GM19025 (cell line): ENCODE measurements at regions not wholly inside any gene's neighbourhood (a gene's known extent, or its start where the extent isn't known, plus 50 kb on each side); places are given as distances from the start of the nearest gene placed in this dataset.
"Not testable (repeated sequence)": the region's sequence is repeated elsewhere in the genome, so short reads cannot be mapped to it uniquely, and the experiment has no call there.

Source experiments
- ATAC-seq: cut with Tn5 transposase; IDR thresholded peaks from one replicate; pipeline ENCODE4 v1.9.1; 2021; ENCODE audit warnings: mild to moderate bottlenecking, low read depth, moderate library complexity; ENCODE audit not compliant: unreplicated experiment

DNA sequence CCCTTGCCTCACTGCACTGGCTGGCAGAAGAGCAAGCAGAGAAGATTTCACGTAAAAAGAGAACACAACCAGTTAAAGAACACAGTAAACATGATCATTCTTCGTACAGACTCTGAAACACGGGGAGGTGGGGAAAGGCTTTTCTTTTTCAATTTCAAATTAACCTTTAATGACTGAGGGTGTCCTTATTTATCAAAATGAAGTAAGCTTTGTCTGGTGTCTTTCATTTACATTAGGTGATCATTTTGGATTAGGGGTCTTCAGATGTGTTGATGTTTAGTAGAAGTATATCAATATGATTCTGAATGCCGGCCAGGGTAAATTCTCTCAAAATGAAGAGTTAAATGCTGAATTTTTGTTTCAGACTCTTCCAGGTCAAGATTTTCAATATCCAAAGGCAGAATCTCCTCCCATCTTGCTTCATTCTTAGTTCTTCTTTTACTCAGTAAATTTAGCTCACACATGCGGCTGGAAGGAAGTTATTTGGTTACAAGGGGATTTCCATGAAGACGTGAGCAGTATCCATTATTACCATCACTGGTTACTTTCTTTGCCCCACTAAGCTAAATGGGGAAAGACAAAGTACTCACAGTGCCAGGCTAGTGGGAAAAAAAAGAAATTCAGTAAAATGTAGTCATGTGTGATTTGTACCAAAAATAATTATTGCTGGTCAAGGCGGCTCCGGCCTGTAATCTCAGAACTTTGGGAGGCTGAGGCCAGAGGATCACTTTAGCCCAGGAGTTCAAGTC is 272.2 kb upstream of the NR2F2 start:
- peak; percentile 66 for ATAC-seq

DNA sequence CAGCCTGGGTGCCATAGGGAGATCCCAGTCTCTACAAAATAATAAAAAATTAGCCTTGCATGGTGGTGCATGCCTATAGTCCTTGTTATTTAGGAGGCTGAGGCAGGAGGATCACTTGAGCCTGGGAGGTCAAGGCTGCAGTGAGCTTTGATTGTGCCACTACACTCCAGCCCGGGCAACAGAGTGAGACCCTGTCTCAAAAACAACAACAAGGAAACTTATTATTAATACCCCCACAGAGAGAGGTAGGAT is 271.7 kb upstream of the NR2F2 start:
- ATAC-seq: not testable (repeated sequence)

DNA sequence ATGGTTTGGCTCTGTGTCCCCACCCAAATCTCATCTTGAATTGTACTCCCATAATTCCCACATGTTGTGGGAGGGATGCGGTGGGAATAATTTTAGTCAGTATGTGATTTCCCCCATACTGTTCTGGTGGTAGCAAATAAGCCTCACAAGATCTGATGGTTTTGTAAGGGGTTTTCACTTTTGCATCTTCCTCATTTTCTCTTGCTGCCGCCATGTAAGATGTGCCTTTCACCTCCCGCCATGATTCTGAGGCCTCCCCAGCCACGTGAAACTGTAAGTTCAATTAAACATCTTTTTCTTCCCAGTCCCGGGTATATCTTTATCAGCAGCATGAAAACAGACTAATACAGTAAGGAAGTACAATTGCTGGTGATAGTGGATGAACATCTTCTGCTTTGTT is 269.9 kb upstream of the NR2F2 start:
- not testable (repeated sequence) for ATAC-seq

- ATAC-seq: no peak
Observed at GRCh38 chr15:96064351-96064756, 266.1 kb upstream of the NR2F2 start.

DNA sequence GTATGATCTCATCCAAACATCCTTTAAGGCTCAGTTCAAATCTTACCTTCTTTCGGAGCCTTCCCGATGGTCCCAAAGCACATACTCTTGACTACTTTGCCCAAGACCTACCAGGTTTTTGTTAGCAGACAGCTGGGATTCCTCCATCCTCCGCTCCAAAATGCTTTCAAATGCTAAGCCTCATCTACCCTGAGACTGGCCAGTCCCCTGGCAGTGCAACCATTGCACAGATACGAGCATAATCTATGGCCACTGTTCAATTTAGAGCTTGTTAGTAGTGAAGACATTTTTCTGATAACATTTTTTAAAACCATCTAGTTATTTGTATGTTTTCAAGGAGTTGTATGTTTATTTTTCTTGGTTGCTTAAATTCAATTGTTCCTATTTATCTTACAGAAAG is 264.4 kb upstream of the NR2F2 start:
- no peak for ATAC-seq

DNA sequence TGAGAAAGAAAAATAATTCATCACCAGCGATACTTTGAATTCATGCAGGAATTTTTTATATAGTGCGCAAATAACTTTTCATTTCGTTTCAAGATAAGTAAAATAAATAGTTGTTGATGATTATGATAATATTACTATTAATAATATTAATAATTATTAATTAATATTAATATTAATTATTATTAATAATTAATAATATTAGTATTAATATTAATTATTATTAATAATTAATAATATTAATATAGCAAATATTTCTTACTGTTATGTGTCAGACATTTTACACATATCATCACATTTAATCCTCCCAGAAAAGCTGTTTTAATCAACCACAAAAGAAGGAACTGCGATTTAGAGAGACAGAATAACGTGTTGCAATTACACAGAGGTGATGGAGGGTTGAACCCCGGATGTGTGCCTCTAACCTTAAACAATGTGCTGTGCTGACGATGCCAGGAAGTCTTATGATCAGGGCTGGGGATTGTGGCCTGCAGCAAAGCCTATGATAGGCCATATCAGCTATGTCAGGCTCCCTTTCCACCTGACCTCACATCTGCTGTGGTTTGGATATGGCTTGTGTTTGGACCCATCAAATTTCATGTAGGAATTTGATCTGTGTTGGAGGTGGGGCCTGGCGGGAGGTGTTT is 263.5 kb upstream of the NR2F2 start:
- ATAC-seq: no peak

DNA sequence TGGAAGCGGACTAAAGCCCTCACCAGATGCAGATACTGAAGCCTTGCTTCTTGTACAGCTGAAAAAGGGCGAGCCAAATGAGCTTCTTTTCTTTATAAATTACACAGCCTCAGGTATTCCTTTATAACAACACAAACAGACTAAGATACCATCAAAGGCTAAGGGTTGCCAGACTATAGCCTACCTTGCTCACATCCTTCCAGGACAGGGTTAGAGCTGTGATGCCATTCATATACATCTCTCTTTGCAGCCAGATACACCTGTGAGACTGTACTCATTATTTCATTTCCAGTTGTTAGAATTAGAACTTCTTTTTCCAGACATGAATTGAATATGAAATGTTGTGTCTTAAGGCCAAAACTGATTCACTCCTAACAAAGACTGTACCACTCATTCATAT is 262.8 kb upstream of the NR2F2 start:
- no peak for ATAC-seq

DNA sequence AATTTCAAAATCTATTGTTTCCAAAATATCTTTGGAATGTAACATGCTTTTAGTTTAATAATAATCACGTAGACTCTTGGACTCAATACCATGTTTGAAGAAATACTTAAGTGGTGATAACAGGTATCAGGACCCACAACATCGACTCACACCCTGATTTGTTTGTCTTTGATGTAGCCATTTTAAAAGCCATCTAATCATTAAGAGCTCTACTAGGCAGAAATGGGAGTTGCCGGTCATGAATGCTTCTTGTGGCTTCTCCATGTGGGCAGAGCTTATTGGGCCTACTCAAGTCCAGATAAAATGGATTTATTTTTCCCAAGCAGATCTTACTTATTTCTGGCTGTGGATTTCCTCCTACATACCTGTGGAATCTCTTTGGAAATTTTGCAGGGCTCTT is 261.6 kb upstream of the NR2F2 start:
- no peak for ATAC-seq

GRCh38 chr15:96070636-96071035 is 259.9 kb upstream of the NR2F2 start:
- ATAC-seq: no peak

GRCh38 chr15:96072821-96073220 is 257.7 kb upstream of the NR2F2 start:
- ATAC-seq: no peak

DNA sequence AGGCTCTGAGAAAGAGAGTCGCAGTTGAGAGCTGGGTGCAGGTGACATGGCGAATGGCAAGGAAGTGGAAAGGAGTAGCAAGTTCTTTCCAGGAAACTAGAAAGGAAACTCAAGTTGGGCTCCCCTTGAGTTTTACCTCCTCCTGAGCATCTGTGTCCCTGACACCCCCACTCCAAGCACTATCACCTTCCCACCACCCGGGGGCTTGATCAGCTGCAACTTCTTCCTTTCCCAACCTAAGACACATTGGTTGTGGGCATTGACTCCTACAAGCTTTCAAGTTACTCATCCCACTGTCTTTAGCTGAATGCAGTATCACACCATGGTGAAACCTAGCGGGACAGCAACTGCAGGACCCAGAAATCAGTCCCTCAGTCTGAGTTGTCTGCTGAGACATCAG is 256.6 kb upstream of the NR2F2 start:
- no peak for ATAC-seq

DNA sequence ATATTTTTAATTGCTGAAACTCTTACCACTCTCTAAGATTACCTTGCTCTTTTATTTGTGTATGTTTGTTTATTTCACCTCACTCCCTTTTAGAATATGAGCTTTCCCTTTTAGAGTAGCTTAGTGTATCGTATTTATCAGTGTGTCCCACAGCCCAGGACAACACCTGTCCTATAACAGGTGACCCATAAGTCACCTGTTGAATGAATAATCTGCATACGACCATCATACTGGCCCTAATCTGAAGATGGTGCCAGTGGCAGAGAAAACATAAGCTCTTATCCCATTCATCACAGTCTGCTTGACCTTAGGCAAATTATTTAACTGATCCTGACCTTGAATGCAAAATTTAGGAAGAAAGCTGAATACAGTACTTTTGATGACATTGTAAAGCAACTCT is 254.6 kb upstream of the NR2F2 start:
- ATAC-seq: no peak

DNA sequence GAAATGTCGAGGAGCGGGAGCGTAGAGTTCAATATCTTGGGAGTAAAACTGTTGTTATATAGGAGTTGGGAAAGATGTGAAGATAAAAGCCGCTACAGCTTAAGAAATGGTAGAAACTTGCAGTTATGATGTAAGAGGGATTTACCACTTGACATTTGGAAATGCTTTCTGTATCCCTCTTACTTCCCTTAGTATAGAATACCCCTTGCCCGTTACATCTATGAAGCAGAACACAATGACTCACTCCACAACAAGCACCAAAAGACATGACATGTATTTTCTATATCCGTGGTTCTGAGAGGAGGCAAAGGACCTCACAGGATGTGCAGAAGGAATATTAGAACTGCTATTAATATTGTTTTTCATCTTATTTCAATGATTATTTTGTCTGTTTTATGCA is 254.2 kb upstream of the NR2F2 start:
- ATAC-seq: no peak

DNA sequence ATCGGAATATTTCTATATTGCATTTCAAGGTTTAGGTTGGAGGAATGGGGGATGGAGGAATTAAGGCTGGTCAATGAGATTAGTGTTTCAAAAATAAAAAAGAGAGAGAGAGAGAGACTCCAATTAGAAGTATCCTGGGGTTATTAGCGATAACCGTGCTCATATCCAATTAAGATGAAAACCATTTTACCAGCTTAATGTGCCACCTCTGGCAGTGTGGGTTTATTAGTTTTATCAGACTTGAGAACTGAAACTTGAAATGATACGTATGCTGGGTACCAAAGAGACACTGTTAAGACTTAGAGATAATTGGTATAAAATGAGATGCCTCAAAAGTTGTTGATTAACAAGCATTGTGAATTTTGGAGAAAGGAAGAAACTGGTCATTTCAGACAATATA is 251.5 kb upstream of the NR2F2 start:
- no peak for ATAC-seq

DNA sequence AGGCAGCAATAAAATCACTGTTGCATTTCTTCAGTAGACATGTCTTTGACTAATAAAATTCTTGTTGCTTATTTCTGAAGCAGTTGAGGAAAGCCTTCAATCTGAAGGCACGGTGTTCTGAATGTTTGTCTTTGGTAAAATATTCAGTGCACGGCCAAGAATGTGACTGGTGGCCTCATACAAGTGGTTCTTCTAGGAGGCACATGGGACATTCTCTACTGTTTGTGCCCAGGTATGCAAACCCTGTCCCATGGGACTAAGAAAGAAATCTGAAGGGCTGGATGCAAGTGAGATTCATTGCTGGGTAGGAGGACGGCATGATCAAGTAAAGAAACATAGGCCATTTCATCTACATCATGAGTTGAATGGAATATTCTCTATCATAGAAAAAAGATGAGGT is 250.6 kb upstream of the NR2F2 start:
- no peak for ATAC-seq

DNA sequence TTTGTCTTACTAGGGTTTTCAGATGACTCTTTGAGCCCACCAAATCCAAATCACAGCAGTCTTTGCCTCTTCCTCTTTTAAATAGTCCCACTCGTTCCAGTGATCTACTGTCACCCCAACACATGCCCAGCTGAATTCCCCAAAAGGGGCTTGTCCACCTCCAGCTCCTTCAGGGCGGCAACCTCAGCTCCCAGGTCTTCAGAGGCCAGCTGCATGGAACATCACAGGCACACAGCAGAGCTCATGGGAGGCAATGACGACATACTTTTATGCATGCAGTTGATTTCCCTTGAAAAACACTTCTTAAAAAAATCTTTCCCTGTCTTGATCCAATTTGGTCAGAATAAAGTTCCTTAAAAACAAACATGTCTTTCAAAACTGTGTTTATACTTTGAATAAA is 244.3 kb upstream of the NR2F2 start:
- ATAC-seq: no peak

GRCh38 chr15:96087180-96087884 is 243.2 kb upstream of the NR2F2 start:
- ATAC-seq: no peak

GRCh38 chr15:96088650-96089049 is 241.8 kb upstream of the NR2F2 start:
- ATAC-seq: no peak

DNA sequence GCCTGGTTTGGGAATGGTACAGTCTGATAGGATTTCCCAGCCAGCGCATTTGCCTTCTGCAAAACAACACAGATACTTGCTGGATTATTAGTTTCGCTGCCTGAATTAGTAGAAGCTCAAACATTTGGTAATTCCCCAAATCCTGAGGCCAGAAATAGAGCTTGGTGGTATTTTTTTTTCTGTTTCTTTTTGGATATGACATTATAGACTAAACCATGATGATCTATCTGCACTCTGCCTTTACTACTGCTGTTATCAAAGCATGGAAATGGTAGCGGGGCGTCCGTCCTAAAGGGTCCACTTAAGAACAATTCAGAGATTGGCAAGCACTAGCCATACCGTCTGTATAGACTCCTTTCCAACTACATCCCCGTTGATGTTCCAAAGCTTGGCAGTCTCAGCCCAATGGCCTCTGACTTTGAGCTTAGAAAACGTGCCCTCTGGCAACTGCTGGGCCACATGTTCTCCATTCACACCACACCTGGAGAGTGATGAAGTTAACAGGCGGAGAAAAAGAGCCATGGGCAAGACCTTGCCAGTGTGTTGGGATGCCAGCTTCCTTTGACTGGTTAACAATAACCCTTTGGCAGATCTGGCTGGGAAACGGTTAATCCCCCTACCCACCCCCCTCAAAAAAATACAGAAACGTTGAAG is 241.0 kb upstream of the NR2F2 start:
- ATAC-seq: no peak

DNA sequence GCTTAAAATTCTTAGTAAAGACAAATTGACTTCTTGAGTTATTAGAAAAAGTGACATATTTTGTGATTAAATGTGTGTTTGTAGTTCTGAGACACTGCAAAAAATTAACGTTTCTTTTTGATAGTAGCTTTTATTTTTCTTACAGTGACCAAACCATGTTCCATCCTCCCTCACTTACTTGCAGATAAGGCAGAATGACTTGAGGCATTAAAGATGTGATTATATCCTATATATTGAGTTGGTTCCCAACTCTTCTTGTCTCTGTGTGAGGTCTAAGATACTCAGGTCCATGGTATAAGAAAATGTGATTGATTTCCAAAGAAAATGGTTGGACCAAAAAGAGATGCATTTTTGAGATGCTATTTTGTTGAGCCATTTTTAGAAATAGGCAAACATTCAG is 238.3 kb upstream of the NR2F2 start:
- no peak for ATAC-seq

DNA sequence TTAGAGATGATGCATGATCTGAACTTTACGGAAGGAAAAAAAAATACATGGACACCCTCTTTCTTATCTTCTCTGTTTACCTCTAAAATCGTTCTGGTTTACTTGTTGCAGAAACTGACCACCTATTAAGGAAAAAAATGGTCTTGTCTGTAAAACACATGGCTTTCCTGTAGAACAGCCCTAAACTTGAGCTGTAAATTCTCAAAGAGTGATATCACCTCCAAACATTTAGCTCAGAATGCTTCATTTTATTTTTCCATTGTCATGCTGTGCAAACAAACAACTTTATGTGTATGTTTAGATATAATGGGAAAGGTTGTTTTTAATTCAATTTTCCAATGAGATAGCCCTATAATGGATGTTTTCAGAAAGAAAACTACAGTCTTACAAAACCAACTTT is 237.4 kb upstream of the NR2F2 start:
- ATAC-seq: no peak

- ATAC-seq: no peak
Observed at GRCh38 chr15:96097661-96098060, 232.8 kb upstream of the NR2F2 start.
